ENCODE measurements at regions not wholly inside any gene's neighbourhood (a gene's known extent, or its start where the extent isn't known, plus 50 kb on each side); places are given as distances from the start of the nearest gene placed in this dataset.

- Mint-ChIP-seq H3K27ac (no peak overlapping the region), H3K36me3 (no peaks in the 10 kb centered on the region), H3K4me3 (no peak overlapping the region), H3K27me3 (peaks cover 40% of the 10 kb centered on the region), H3K9me3 (no peaks in the 10 kb centered on the region), H3K4me1 (no peaks in the 10 kb centered on the region)
- no peak for DNase-seq
These were observed 390.1 kb upstream of the B3GAT1 start for GRCh38 chr11:134802116-134802515.

DNA sequence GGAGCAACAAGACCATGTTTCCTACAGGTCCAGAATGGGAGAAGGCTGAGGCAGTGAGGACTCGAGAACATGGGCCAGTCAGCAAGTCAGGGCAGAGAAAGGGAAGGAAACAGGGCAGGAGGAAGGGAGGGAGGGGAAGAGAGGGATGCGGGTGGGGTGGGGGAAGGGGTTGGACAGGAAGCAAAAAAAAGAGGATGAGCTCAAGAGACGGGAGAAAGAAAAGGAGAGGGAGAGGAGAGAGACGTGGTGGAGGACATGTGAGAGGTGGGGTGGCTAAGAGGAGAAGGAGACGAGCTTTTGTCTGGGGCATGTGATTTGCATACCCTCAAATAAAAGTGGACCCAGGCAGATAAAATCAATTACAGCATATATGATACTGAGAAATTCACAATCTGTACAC is 389.5 kb upstream of the B3GAT1 start:
- no peaks in the 10 kb centered on the region for H3K9me3 Mint-ChIP-seq
- H3K36me3 Mint-ChIP-seq, result no peaks in the 10 kb centered on the region
- peaks cover 40% of the 10 kb centered on the region for H3K27me3 Mint-ChIP-seq
- no peak for DNase-seq
- no peak overlapping the region for H3K27ac Mint-ChIP-seq
- no peaks in the 10 kb centered on the region for H3K4me1 Mint-ChIP-seq
- H3K4me3 Mint-ChIP-seq, result no peak overlapping the region

DNA sequence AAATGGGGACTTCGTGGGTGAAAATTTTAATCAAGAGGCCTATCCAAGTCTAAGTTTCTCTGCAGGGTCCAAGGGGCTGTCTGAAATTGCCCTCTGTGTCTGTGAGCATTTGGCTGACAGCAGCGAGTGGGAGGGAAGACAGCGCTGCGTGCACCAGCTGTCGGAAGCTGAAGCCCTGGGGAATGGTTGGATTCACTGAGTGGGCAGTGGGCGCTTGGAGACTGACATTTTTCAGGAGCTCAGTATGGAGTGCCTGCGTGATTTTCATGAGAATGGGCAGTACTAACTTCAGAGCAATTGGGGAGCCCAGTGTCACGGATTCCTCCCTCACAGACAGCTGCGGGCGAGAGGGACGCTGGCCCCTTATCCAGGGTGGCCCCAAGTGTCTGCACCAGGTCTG is 388.8 kb upstream of the B3GAT1 start:
- no peaks in the 10 kb centered on the region for H3K36me3 Mint-ChIP-seq
- H3K4me3 Mint-ChIP-seq, result no peak overlapping the region
- H3K9me3 Mint-ChIP-seq, result no peaks in the 10 kb centered on the region
- peaks cover 40% of the 10 kb centered on the region for H3K27me3 Mint-ChIP-seq
- H3K27ac Mint-ChIP-seq, result no peak overlapping the region
- H3K4me1 Mint-ChIP-seq, result no peaks in the 10 kb centered on the region
- no peak for DNase-seq

GRCh38 chr11:134800130-134800529 is 388.1 kb upstream of the B3GAT1 start:
- no peak for DNase-seq
- Mint-ChIP-seq H3K27ac (no peak overlapping the region), H3K36me3 (no peaks in the 10 kb centered on the region), H3K4me1 (no peaks in the 10 kb centered on the region), H3K27me3 (peaks cover 33% of the 10 kb centered on the region), H3K9me3 (no peaks in the 10 kb centered on the region), H3K4me3 (no peak overlapping the region)

DNA sequence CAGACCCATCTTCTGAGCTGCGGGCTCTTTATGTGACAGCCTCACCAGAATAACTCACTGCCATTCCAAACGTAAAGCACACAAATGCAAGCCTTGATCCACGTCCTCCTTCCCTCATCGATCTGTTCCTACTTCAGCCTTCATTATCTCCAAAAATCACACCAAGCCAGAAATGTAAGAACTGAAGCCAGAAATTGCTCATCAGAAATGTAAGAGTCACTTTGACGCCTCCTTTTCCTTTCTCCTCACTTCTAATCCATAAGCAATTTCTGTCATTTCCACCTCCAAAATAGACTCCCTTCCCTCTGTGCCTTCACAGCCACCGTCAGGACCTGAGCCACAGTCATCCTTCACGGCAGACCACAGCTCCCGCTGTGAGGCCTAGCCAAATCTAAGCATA is 387.3 kb upstream of the B3GAT1 start:
- H3K4me3 Mint-ChIP-seq, result no peak overlapping the region
- no peaks in the 10 kb centered on the region for H3K36me3 Mint-ChIP-seq
- DNase-seq, result no peak
- H3K27ac Mint-ChIP-seq, result no peak overlapping the region
- H3K27me3 Mint-ChIP-seq, result peaks cover 32% of the 10 kb centered on the region
- H3K9me3 Mint-ChIP-seq, result no peaks in the 10 kb centered on the region
- H3K4me1 Mint-ChIP-seq, result no peaks in the 10 kb centered on the region

- no peak for DNase-seq
- Mint-ChIP-seq H3K4me3 (no peak overlapping the region), H3K36me3 (no peaks in the 10 kb centered on the region), H3K4me1 (no peaks in the 10 kb centered on the region), H3K27ac (no peak overlapping the region), H3K27me3 (peaks cover 25% of the 10 kb centered on the region), H3K9me3 (no peaks in the 10 kb centered on the region)
These were observed 385.5 kb upstream of the B3GAT1 start for GRCh38 chr11:134797411-134798089.

GRCh38 chr11:134795017-134795416 is 383.0 kb upstream of the B3GAT1 start:
- no peak overlapping the region for H3K4me3 Mint-ChIP-seq
- no peaks in the 10 kb centered on the region for H3K36me3 Mint-ChIP-seq
- peaks cover 6% of the 10 kb centered on the region for H3K27me3 Mint-ChIP-seq
- H3K27ac Mint-ChIP-seq, result no peak overlapping the region
- H3K9me3 Mint-ChIP-seq, result no peaks in the 10 kb centered on the region
- H3K4me1 Mint-ChIP-seq, result no peaks in the 10 kb centered on the region
- DNase-seq, result no peak

GRCh38 chr11:134794192-134794591 is 382.1 kb upstream of the B3GAT1 start:
- Mint-ChIP-seq H3K4me3 (no peak overlapping the region), H3K27ac (no peak overlapping the region)

DNA sequence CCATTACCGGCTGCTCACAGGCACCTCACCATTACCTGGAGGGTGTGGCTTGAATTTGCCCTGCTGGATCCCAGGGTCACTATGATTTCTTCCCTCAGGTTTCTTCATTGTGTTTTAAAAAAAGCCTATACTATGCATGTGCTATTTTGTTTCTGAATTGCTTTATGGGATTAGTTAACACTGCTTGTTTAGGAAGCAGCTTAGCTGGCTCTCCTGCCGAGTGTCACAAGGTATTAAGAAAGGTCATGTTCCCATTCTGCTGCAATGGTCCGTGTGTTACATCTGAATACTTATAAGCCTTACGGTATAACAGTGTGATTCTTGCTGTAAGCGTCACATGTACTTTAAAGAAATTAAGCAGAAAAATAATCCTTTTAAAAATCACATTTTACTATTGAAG is 380.6 kb upstream of the B3GAT1 start:
- no peaks in the 10 kb centered on the region for H3K36me3 Mint-ChIP-seq
- H3K27ac Mint-ChIP-seq, result no peak overlapping the region
- H3K4me1 Mint-ChIP-seq, result no peaks in the 10 kb centered on the region
- H3K27me3 Mint-ChIP-seq, result peaks cover 6% of the 10 kb centered on the region
- H3K9me3 Mint-ChIP-seq, result no peaks in the 10 kb centered on the region
- no peak for DNase-seq
- H3K4me3 Mint-ChIP-seq, result no peak overlapping the region

More at GRCh38 chr11:134794192-134794591, 382.1 kb upstream of the B3GAT1 start:
- Mint-ChIP-seq H3K9me3 (no peaks in the 10 kb centered on the region), H3K36me3 (no peaks in the 10 kb centered on the region), H3K4me1 (no peaks in the 10 kb centered on the region), H3K27me3 (peaks cover 6% of the 10 kb centered on the region)
- DNase-seq, result no peak

DNA sequence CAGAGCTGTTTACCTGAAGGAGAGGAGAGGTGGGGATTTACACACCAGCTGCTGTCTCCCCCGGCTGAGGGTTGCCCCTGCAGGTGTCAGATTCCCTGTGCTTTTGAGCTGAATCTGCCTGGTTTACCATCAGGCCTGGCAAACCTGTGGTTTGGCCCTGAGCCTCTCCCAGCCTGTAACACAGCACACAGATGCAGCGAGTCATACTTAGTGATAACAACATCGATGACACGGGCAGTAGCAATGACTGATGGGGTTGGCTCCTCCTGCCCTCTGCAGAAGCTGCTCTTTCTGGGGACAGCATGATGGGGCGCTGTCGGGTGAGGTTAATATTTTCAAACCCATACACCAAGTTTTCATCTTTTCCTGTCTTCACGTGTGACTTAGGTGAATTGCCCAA is 380.0 kb upstream of the B3GAT1 start:
- Mint-ChIP-seq H3K36me3 (no peaks in the 10 kb centered on the region), H3K4me1 (no peaks in the 10 kb centered on the region), H3K4me3 (no peak overlapping the region), H3K27ac (no peak overlapping the region), H3K27me3 (peaks cover 6% of the 10 kb centered on the region), H3K9me3 (no peaks in the 10 kb centered on the region)
- no peak for DNase-seq

DNA sequence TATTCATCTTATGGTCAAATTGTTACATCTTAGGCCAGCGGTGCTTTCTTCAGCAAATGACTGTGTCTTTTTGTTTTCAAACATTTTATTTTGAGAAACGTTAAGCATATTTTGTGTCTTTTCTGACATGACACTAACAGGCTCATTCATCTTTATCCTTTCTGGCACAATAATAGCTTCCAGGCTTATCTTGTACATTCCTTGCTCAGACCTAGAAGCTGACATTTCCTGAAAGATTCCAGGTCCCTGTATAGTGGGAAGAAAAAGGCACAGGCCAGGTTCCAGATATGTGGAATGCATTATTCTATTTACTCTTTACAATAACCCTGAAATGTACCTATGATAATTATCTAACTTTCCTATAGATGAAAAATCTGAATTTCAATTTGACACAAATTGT is 379.1 kb upstream of the B3GAT1 start:
- peaks cover 10% of the 10 kb centered on the region for H3K27me3 Mint-ChIP-seq
- H3K36me3 Mint-ChIP-seq, result no peaks in the 10 kb centered on the region
- H3K4me3 Mint-ChIP-seq, result no peak overlapping the region
- no peak for DNase-seq
- H3K27ac Mint-ChIP-seq, result no peak overlapping the region
- no peaks in the 10 kb centered on the region for H3K4me1 Mint-ChIP-seq
- H3K9me3 Mint-ChIP-seq, result no peaks in the 10 kb centered on the region

- no peaks in the 10 kb centered on the region for H3K4me1 Mint-ChIP-seq
- H3K9me3 Mint-ChIP-seq, result no peaks in the 10 kb centered on the region
- peaks cover 9% of the 10 kb centered on the region for H3K27me3 Mint-ChIP-seq
These were observed 377.1 kb upstream of the B3GAT1 start for GRCh38 chr11:134789104-134789503.

DNA sequence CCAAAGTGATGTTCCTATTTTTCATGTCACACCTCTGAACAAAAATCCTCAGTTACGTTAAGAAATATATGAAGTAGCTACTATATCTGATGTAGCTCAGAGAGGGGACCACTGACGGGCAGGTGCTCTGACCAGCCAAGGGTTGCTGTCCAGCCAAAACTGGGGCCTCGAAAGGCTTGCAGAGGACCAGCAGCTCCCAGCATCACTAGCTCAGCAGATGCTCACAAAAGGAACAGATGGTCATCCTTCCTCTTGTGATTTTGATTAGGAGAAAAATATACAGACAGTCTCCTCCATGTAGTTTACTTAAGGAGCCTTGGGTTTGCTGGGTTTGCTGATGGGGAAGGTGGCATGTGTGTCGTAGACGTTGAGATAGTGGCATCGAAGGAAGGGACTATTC is 374.6 kb upstream of the B3GAT1 start:
- H3K27ac Mint-ChIP-seq, result no peak overlapping the region
- H3K36me3 Mint-ChIP-seq, result no peaks in the 10 kb centered on the region
- H3K27me3 Mint-ChIP-seq, result peaks cover 9% of the 10 kb centered on the region
- no peaks in the 10 kb centered on the region for H3K9me3 Mint-ChIP-seq
- H3K4me3 Mint-ChIP-seq, result no peak overlapping the region
- H3K4me1 Mint-ChIP-seq, result no peaks in the 10 kb centered on the region
- DNase-seq, result no peak

More at GRCh38 chr11:134789104-134789503, 377.1 kb upstream of the B3GAT1 start:
- no peak for DNase-seq
- Mint-ChIP-seq H3K36me3 (no peaks in the 10 kb centered on the region), H3K27ac (no peak overlapping the region), H3K4me3 (no peak overlapping the region)

GRCh38 chr11:134785660-134786284 is 373.7 kb upstream of the B3GAT1 start:
- Mint-ChIP-seq H3K4me1 (no peaks in the 10 kb centered on the region), H3K4me3 (no peak overlapping the region), H3K27ac (no peak overlapping the region), H3K27me3 (peaks cover 9% of the 10 kb centered on the region), H3K36me3 (no peaks in the 10 kb centered on the region), H3K9me3 (no peaks in the 10 kb centered on the region)
- DNase-seq, result no peak

DNA sequence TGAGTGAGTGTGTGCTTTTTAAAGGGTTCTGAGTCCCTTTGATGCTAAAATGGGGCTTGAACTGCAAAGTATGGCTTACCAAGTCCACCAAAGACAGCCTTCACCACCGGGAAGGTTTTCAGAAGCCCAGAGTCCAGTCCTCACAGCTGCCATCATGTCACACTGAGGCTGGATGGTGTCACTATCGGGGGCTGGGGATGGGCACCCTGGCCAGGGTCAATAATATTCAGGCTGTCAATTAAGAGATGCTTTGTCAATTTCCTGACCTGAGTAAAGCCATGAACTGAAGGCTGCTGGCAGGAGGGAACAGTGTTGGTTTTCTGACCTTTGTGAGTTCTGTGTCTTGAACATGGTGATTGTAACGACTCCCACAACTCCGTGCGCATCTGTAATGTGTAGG is 373.0 kb upstream of the B3GAT1 start:
- H3K9me3 Mint-ChIP-seq, result no peaks in the 10 kb centered on the region
- H3K27ac Mint-ChIP-seq, result no peak overlapping the region
- peaks cover 9% of the 10 kb centered on the region for H3K27me3 Mint-ChIP-seq
- H3K4me3 Mint-ChIP-seq, result no peak overlapping the region
- H3K36me3 Mint-ChIP-seq, result no peaks in the 10 kb centered on the region
- DNase-seq, result no peak
- H3K4me1 Mint-ChIP-seq, result no peaks in the 10 kb centered on the region

DNA sequence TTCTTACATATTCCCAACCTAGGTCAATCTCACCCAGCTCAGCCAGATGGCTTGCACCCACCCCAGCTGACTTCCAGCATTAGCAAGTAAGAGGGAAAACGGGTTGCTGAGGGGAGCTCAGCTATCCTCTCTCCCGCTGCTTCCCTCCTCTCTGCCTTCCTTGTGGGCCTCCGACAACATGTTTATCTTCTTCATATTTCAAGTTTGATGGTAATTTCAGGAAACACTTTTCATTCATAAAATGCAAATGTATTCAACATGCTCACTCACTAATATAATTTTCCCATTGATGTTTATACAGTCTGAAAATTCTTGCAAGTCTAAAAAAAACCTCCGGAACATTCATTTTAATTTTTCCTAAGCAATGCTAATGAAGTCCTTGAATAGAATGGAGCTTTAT is 372.5 kb upstream of the B3GAT1 start:
- DNase-seq, result no peak
- no peak overlapping the region for H3K27ac Mint-ChIP-seq
- H3K4me1 Mint-ChIP-seq, result no peaks in the 10 kb centered on the region
- H3K4me3 Mint-ChIP-seq, result no peak overlapping the region
- H3K9me3 Mint-ChIP-seq, result no peaks in the 10 kb centered on the region
- H3K36me3 Mint-ChIP-seq, result no peaks in the 10 kb centered on the region
- peaks cover 13% of the 10 kb centered on the region for H3K27me3 Mint-ChIP-seq
